ENCODE measurements at regions not wholly inside any gene's neighbourhood (a gene's known extent, or its start where the extent isn't known, plus 50 kb on each side); places are given as distances from the start of the nearest gene placed in this dataset.

DNA sequence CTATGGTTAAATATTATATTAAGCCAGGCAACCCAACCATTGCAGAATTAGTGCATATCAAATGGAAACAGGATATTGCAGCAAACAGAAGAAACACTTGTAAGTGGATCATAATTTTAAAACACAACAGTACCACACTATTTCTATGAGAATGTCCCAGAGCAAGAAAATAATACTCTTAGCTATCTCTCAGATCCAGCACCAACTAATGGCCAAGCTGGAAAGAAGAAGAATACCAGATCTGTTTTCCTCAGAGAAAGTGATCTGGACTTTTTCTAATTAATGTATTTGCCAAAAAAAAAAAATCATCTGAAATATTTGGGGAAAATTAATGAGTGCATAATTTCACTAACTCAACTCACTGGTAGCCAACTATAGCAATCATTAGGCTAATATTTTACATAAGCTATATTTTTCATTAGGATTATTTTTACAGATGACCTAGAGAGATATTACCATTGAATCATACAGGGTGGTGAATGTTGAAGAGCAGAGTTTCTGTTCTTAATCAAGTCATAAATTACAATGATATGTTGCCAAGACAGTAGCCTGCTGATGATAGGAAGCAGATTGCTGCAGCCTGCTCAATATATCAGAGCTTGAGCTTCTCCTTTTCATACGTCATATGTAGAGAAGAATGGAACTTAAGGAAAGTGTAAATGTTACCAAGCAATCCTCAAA is 995.4 kb upstream of the LRRN3 start:
- Histone ChIP-seq H3K36me3 (ENCODE audit: insufficient read depth, low read length) (no peaks in the 10 kb centered on the region), H3K9ac (ENCODE audit: low read length) (no peak overlapping the region), H2AFZ (ENCODE audit: low read length) (no peak overlapping the region), H3K9me3 (ENCODE audit: low read length) (no peaks in the 10 kb centered on the region), H3K9me2 (ENCODE audit: low read depth, low read length) (no peaks in the 10 kb centered on the region), H3K4me2 (ENCODE audit: low read length) (no peak overlapping the region), H3K4me3 (ENCODE audit: low read depth, low read length, poor library complexity, severe bottlenecking) (no peak overlapping the region), H3K27ac (ENCODE audit: low read depth, low read length, poor library complexity, severe bottlenecking) (no peak overlapping the region), H3F3A (ENCODE audit: insufficient read depth, low read length) (no peaks in the 10 kb centered on the region), H4K20me1 (ENCODE audit: insufficient read depth, low read length) (no peaks in the 10 kb centered on the region), H3K4me1 (ENCODE audit: insufficient read depth, low read length, severe bottlenecking) (no peaks in the 10 kb centered on the region), H3K27me3 (ENCODE audit: insufficient read depth, low read length) (no peaks in the 10 kb centered on the region), H3K79me2 (ENCODE audit: insufficient read depth, low read length) (no peaks in the 10 kb centered on the region)
- TF ChIP-seq EZH2 (IDR thresholded peaks at IDR 0.05; ENCODE audit: borderline replicate concordance, low read length), result no peak
- no peak for TF ChIP-seq CTCF (IDR thresholded peaks at IDR 0.05; ENCODE audit: low read length)

DNA sequence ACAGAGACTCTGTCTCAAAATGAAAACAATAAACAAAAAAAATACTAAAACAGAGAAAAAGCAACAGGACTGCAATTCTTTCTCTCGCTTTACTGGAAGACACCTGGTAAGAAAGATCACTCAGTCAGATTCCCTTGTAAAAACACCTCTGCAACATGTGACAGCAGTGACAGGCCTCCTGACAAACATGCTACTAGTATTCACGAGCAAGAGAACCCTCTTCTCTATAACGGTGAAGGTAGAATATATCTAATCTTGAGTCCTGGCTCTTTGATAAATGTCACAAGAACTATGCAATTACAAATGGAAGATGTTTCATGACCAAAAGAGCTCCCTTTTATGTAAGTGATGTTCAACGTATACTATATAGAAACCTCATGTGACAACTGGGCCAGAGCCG is 986.7 kb upstream of the LRRN3 start:
- Histone ChIP-seq H3K27ac (ENCODE audit: low read depth, low read length, poor library complexity, severe bottlenecking) (no peak overlapping the region), H3F3A (ENCODE audit: insufficient read depth, low read length) (no peaks in the 10 kb centered on the region), H3K9ac (ENCODE audit: low read length) (no peak overlapping the region), H3K27me3 (ENCODE audit: insufficient read depth, low read length) (no peaks in the 10 kb centered on the region), H2AFZ (ENCODE audit: low read length) (no peak overlapping the region), H3K9me3 (ENCODE audit: low read length) (no peaks in the 10 kb centered on the region), H3K79me2 (ENCODE audit: insufficient read depth, low read length) (no peaks in the 10 kb centered on the region), H3K36me3 (ENCODE audit: insufficient read depth, low read length) (no peaks in the 10 kb centered on the region), H3K4me3 (ENCODE audit: low read depth, low read length, poor library complexity, severe bottlenecking) (no peak overlapping the region), H3K9me2 (ENCODE audit: low read depth, low read length) (no peaks in the 10 kb centered on the region), H4K20me1 (ENCODE audit: insufficient read depth, low read length) (no peaks in the 10 kb centered on the region), H3K4me1 (ENCODE audit: insufficient read depth, low read length, severe bottlenecking) (no peaks in the 10 kb centered on the region), H3K4me2 (ENCODE audit: low read length) (no peak overlapping the region)
- no peak for TF ChIP-seq EZH2 (IDR thresholded peaks at IDR 0.05; ENCODE audit: borderline replicate concordance, low read length)
- no peak for TF ChIP-seq CTCF (IDR thresholded peaks at IDR 0.05; ENCODE audit: low read length)

DNA sequence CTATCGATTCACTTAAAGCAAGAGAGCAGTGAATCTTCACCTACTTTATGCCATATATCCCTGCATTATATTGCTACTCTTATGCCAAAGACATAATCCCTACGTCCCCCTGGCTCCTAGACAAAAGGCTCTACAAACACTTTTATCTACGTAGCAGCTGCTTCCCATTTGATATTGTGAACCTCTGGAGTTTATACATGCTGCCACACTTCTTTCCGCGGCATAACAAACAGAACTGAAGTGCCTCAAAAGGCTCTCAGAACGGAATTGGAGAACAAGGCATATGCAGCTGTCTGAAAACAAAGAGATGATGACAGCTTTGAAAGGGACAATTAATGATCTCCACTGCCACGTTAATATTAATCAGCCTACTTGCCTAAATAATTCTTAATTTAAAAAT is 985.6 kb upstream of the LRRN3 start:
- Histone ChIP-seq H3K4me2 (ENCODE audit: low read length) (no peak overlapping the region), H4K20me1 (ENCODE audit: insufficient read depth, low read length) (no peaks in the 10 kb centered on the region), H3K9ac (ENCODE audit: low read length) (no peak overlapping the region), H2AFZ (ENCODE audit: low read length) (no peak overlapping the region), H3K4me3 (ENCODE audit: low read depth, low read length, poor library complexity, severe bottlenecking) (no peak overlapping the region), H3K36me3 (ENCODE audit: insufficient read depth, low read length) (no peaks in the 10 kb centered on the region), H3K27ac (ENCODE audit: low read depth, low read length, poor library complexity, severe bottlenecking) (no peak overlapping the region), H3F3A (ENCODE audit: insufficient read depth, low read length) (no peaks in the 10 kb centered on the region), H3K9me2 (ENCODE audit: low read depth, low read length) (no peaks in the 10 kb centered on the region), H3K4me1 (ENCODE audit: insufficient read depth, low read length, severe bottlenecking) (no peaks in the 10 kb centered on the region), H3K27me3 (ENCODE audit: insufficient read depth, low read length) (no peaks in the 10 kb centered on the region), H3K9me3 (ENCODE audit: low read length) (no peaks in the 10 kb centered on the region), H3K79me2 (ENCODE audit: insufficient read depth, low read length) (no peaks in the 10 kb centered on the region)
- TF ChIP-seq EZH2 (IDR thresholded peaks at IDR 0.05; ENCODE audit: borderline replicate concordance, low read length) (no peak), CTCF (IDR thresholded peaks at IDR 0.05; ENCODE audit: low read length) (no peak)
